Body of pancreas (tissue), 4 donors: ENCODE measurements at regions not wholly inside any gene's neighbourhood (a gene's known extent, or its start where the extent isn't known, plus 50 kb on each side); places are given as distances from the start of the nearest gene placed in this dataset.

Source experiments
- ATAC-seq: fragments of 150-250 bp; one replicate; pipeline ENCODE4 v1.9.1; 2016
- DNase-seq, 4 donors: peaks; one replicate each; pipeline ENCODE4 v3.0.0-alpha.2; 2019
- H3K27ac ChIP-seq, 4 donors: fragments of 200-600 bp; sonication (generic); 1 replicate in 3 of 4; 2 replicates in 1 of 4; pipeline versions ENCODE4 v1.5.1 to v1.6.1; 2016 to 2019; ENCODE audit warnings: mild to moderate bottlenecking in 1 of 4, mixed read lengths in 1 of 4, moderate library complexity in 1 of 4
- H3K27me3 ChIP-seq, 2 donors: fragments of 200-600 bp; sonication (generic); one replicate each; pipeline ENCODE4 v1.6.0; 2016; ENCODE audit warnings: mild to moderate bottlenecking in 1 of 2
- H3K36me3 ChIP-seq, 2 donors: fragments of 200-600 bp; sonication (generic); replicated peaks in 1 of 2; 2 replicates each; pipeline ENCODE4 v1.5.1; 2016; ENCODE audit warnings: low read depth in 2 of 2; ENCODE audit not compliant: insufficient read depth in 1 of 2
- H3K4me1 ChIP-seq: fragments of 200-600 bp; sonication (generic); one replicate; pipeline ENCODE4 v1.6.0; 2016
- H3K4me3 ChIP-seq, 2 donors: fragments of 200-600 bp; sonication (generic); 1 replicate in 1 of 2; 2 replicates in 1 of 2; pipeline ENCODE4 v1.5.1; 2016 to 2019
- H3K9me3 ChIP-seq, 3 donors: fragments of 200-600 bp; sonication (generic); 1 replicate in 2 of 3; 2 replicates in 1 of 3; pipeline ENCODE4 v1.5.1; 2016
- CTCF ChIP-seq, 7 experiments: fragments of 450-650 bp in 4 of 7; fragments of 200-600 bp in 3 of 7; sonication (generic) in 3 of 7; IDR thresholded peaks; one replicate each; pipeline ENCODE4 v1.5.1; 2016 to 2019; ENCODE audit warnings: antibody characterized with exemption in 7 of 7
- POLR2A ChIP-seq, 3 donors: fragments of 450-650 bp; IDR thresholded peaks; one replicate each; pipeline ENCODE4 v1.6.1; 2016; ENCODE audit warnings: antibody characterized with exemption in 3 of 3, mild to moderate bottlenecking in 2 of 3
- WGBS, 2 donors: methylation state at CpG; one replicate each; pipeline ENCODE4 v1.1.5; 2017; 5-methylcytosine and 5-hydroxymethylcytosine counted together
- intact Hi-C: fragments of 100-400 bp; cut with DNase I; formaldehyde crosslinking; loops from one replicate; pipeline ENCODE4 v1.15.1; 2023

GRCh38 chr10:88184543-88185297, 321.3 kb downstream of the PTEN start:
- Histone ChIP-seq H3K9me3 (no peaks in the 10 kb centered on the region), H3K27ac (no peak overlapping the region), H3K4me3 (no peak overlapping the region), H3K36me3 (no peaks in the 10 kb centered on the region), H3K27me3 (no peaks in the 10 kb centered on the region), H3K4me1 (peaks cover 17% of the 10 kb centered on the region)
- TF ChIP-seq POLR2A (IDR thresholded peaks at IDR 0.05) (no peak), CTCF (IDR thresholded peaks at IDR 0.05) (no peak)
- 48 to 50% methylated on average over 3 of the region's 3 CpGs for WGBS, 2 donors
- DNase-seq (no peak), ATAC-seq (no peak)
- intact Hi-C loops = no loop called here

- intact Hi-C loops = no loop called here
- WGBS, 2 donors = 30 to 51% methylated on average over 2 of the region's 2 CpGs
Observed at GRCh38 chr10:88185830-88186229, 322.4 kb downstream of the PTEN start.

GRCh38 chr10:88186335-88186734, 322.9 kb downstream of the PTEN start:
- TF ChIP-seq CTCF (IDR thresholded peaks at IDR 0.05) = no peak
- TF ChIP-seq POLR2A (IDR thresholded peaks at IDR 0.05) = no peak
- Histone ChIP-seq H3K9me3 (no peaks in the 10 kb centered on the region), H3K36me3 (no peaks in the 10 kb centered on the region), H3K4me3 (no peak overlapping the region), H3K4me1 (peaks cover 17% of the 10 kb centered on the region), H3K27me3 (no peaks in the 10 kb centered on the region), H3K27ac (no peak overlapping the region)
- DNase-seq (no peak), ATAC-seq (no peak)
- 85 to 86% methylated on average over 2 of the region's 2 CpGs for WGBS, 2 donors
- intact Hi-C loops = no loop called here

More at GRCh38 chr10:88185830-88186229, 322.4 kb downstream of the PTEN start:
- TF ChIP-seq CTCF (IDR thresholded peaks at IDR 0.05) = no peak
- no peak for TF ChIP-seq POLR2A (IDR thresholded peaks at IDR 0.05)
- no peaks in the 10 kb centered on the region for H3K27me3 ChIP-seq
- DNase-seq (no peak), ATAC-seq (no peak)
- no peaks in the 10 kb centered on the region for H3K9me3 ChIP-seq
- no peak overlapping the region for H3K27ac ChIP-seq
- no peak overlapping the region for H3K4me3 ChIP-seq
- no peaks in the 10 kb centered on the region for H3K36me3 ChIP-seq
- H3K4me1 ChIP-seq = peaks cover 17% of the 10 kb centered on the region

GRCh38 chr10:88187472-88187871, 324.0 kb downstream of the PTEN start:
- no peaks in the 10 kb centered on the region for H3K9me3 ChIP-seq
- no peak overlapping the region for H3K27ac ChIP-seq
- no peaks in the 10 kb centered on the region for H3K27me3 ChIP-seq
- no peak overlapping the region for H3K4me3 ChIP-seq
- intact Hi-C loops = no loop called here
- WGBS, 2 donors = 69 to 82% methylated on average over 2 of the region's 2 CpGs
- TF ChIP-seq POLR2A (IDR thresholded peaks at IDR 0.05) = no peak
- no peak for TF ChIP-seq CTCF (IDR thresholded peaks at IDR 0.05)
- no peaks in the 10 kb centered on the region for H3K36me3 ChIP-seq
- ATAC-seq = no peak
- DNase-seq = no peak
- H3K4me1 ChIP-seq = peaks cover 17% of the 10 kb centered on the region

GRCh38 chr10:88190123-88190522, 326.7 kb downstream of the PTEN start:
- Histone ChIP-seq H3K4me3 (no peak overlapping the region), H3K9me3 (no peaks in the 10 kb centered on the region), H3K4me1 (peaks cover 10% of the 10 kb centered on the region), H3K27me3 (no peaks in the 10 kb centered on the region), H3K36me3 (no peaks in the 10 kb centered on the region), H3K27ac (no peak overlapping the region)
- no peak for DNase-seq
- TF ChIP-seq POLR2A (IDR thresholded peaks at IDR 0.05) (no peak), CTCF (IDR thresholded peaks at IDR 0.05) (no peak)
- ATAC-seq = no peak
- 94 to 100% methylated on average over 2 of the region's 2 CpGs for WGBS, 2 donors
- intact Hi-C loops = no loop called here
